ENCODE measurements at regions not wholly inside any gene's neighbourhood (a gene's known extent, or its start where the extent isn't known, plus 50 kb on each side); places are given as distances from the start of the nearest gene placed in this dataset.

- no peak for TF ChIP-seq CTCF (IDR thresholded peaks at IDR 0.05; ENCODE audit: low read depth, low read length)
- TF ChIP-seq POLR2A (IDR thresholded peaks at IDR 0.05; ENCODE audit: extremely low read depth, insufficient read length) = no peak
- no peak for TF ChIP-seq MYC (IDR thresholded peaks at IDR 0.05; ENCODE audit: low read depth, low read length)
These were observed 128.7 kb upstream of the TOP3B start for GRCh38 chr22:22111267-22111751.
